SK-N-MC (cell line): ENCODE measurements at regions not wholly inside any gene's neighbourhood (a gene's known extent, or its start where the extent isn't known, plus 50 kb on each side); places are given as distances from the start of the nearest gene placed in this dataset.

Experiments
- EZH2 ChIP-seq: fragments of 200-600 bp; sonication (generic); IDR thresholded peaks from one replicate; pipeline ENCODE4 v1.6.1; 2017; ENCODE audit warnings: antibody characterized with exemption
- POLR2AphosphoS5 ChIP-seq: IDR thresholded peaks from 2 replicates; pipeline ENCODE4 v1.6.1; 2012; ENCODE audit warnings: mild to moderate bottlenecking, low read depth, low read length, borderline replicate concordance

- no peak for TF ChIP-seq EZH2
- no peak for TF ChIP-seq POLR2AphosphoS5
Observed at GRCh38 chr10:129169115-129169514, 297.9 kb upstream of the MGMT start.
